H54 (cell line): ENCODE measurements at regions not wholly inside any gene's neighbourhood (a gene's known extent, or its start where the extent isn't known, plus 50 kb on each side); places are given as distances from the start of the nearest gene placed in this dataset.
"Not testable (repeated sequence)": the region's sequence is repeated elsewhere in the genome, so short reads cannot be mapped to it uniquely, and the experiment has no call there.

Experiments
- DNase-seq: peaks from one replicate; pipeline ENCODE4 v3.0.0; 2011; ENCODE audit warnings: low spot score, mixed read lengths; ENCODE audit not compliant: insufficient read length
- FAIRE-seq: peaks from 3 replicates; lab custom pipeline; 2011; peaks lifted over from hg19 to GRCh38; lab: Jason Lieb, UNC
- POLR2A ChIP-seq: IDR thresholded peaks from 2 replicates; pipeline ENCODE4 v1.6.1; 2011; ENCODE audit warnings: low read depth, mild to moderate bottlenecking, low read length

- DNase-seq (no peak), FAIRE-seq (no peak)
- TF ChIP-seq POLR2A, result no peak
Observed at GRCh38 chr11:37905707-37906417, 1307.8 kb upstream of the RAG2 start.

DNA sequence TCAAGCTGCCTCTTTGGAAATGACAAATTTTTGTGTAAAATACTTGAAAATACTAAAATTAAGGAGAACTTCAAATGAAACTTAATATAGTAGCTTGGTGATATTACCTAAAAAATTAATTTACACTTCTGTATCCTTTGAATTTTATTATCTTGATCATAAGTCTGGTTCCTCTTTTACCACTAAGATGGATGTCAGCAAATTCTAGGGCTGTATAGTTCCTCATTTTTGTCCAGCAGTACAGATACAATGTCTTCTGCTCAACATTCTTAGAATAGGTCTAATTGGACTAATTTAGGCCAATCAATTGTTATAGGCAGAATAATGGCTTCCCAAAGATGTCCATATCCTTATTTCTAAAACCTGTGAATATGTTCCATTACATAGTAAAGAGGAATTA, 1298.0 kb upstream of the RAG2 start:
- FAIRE-seq (no peak), DNase-seq (no peak)
- TF ChIP-seq POLR2A, result no peak

DNA sequence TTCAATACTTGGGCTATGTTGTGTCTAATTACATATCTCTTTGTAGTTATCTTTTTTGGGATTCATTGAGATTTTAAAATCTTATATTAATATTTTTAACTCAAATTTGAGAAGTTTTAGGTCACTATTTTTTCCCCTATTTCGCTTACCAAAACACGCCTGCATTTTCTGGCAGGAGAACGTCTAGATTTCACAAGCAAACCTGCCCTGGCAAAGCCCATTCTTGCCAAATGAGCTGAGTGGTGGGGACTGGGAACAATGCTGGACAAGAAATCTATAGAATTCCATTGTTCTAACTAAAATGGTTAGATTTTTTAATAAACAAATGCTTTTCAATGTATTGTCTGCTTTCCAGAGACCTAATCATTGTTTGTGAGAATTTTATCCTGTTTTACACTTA, 1283.7 kb upstream of the RAG2 start:
- DNase-seq, result no peak
- no peak for FAIRE-seq
- TF ChIP-seq POLR2A, result no peak

DNA sequence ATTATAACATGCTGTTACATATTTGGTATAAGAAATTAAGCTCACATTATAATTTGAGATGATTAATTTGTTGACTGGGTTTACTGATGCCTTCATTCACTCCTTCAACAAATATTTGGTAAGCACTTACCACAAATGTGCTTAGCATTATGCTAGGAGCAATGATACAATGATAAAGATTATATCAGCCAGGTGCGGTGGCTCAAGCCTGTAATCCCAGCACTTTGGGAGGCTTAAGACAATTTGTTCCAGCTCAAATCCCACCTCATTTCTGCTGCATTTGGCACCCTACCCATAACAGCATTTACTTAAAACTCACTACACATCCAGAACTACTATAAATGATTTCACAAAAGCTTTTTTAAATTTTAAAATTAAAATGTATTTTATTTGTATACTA, 1263.6 kb upstream of the RAG2 start:
- no peak for TF ChIP-seq POLR2A
- FAIRE-seq, result no peak
- no peak for DNase-seq

DNA sequence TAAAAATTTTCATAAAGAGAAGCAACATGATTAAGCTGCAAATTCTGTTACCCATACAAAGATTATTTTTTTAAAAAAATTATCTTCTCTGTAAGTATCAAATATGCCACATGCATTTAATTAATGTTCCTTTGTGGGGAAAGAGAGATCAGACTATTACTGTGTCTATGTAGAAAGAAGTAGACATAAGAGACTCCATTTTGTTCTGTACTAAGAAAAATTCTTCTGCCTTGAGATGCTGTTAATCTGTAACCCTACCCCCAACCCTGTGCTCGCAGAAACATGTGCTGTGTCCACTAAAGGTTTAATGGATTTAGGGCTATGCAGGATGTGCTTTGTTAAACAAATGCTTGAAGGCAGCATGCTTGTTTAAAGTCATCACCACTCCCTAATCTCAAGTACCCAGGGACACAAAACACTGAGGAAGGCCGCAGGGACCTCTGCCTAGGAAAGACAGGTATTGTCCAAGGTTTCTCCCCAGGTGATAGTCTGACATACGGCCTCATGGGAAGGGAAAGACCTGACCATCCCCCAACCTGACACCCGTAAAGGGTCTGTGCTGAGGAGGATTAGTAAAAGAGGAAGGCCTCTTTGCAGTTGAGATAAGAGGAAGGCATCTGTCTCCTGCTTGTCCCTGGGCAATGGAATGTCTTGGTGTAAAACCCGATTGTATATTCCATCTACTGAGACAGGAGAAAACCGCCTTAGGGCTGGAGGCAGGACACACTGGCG, 1260.9 kb upstream of the RAG2 start:
- not testable (repeated sequence) for FAIRE-seq, DNase-seq

GRCh38 chr11:37858398-37858797, 1260.4 kb upstream of the RAG2 start:
- TF ChIP-seq POLR2A, result no peak
- DNase-seq, result peak; percentile 1
- peak; percentile 15 for FAIRE-seq

DNA sequence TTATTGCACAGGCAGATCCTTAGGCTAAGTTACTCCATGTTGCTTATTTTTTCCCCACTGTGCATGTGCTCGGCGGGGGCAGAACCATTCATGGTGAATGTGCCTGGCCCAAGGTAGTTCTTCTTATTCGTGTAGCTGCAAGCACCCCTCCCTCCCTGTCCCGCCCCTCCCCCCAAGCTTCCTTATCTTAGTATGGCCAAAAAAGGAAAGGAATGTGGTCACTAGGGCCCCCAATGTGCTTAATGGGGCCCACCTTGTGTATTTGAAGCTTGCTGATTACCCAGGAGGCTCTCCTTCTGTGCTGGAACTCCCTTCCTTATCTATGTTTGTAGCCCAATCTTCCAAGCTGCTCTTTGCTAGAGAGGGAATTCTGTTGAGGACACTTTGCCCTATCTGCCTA, 1259.7 kb upstream of the RAG2 start:
- TF ChIP-seq POLR2A, result no peak
- DNase-seq (no peak), FAIRE-seq (no peak)

DNA sequence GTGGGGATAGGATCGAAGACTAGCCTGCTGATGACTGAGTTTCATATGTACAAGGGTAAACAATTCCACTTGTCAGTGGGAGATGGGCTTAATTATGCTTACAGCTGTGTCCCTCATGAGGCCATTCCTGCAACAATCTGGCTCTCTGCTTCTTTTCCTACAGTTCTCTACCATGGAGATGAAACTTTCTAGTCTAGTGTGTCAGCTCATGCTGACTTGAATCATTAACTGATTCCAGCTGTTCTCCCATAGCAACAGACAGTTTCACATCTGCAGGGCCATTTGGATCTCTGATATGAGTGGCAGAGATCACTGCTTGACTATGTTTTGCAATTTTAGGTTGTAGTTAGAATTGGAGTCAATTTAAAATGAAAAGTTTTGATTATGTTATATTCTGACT, 1251.7 kb upstream of the RAG2 start:
- no peak for FAIRE-seq
- DNase-seq, result no peak

DNA sequence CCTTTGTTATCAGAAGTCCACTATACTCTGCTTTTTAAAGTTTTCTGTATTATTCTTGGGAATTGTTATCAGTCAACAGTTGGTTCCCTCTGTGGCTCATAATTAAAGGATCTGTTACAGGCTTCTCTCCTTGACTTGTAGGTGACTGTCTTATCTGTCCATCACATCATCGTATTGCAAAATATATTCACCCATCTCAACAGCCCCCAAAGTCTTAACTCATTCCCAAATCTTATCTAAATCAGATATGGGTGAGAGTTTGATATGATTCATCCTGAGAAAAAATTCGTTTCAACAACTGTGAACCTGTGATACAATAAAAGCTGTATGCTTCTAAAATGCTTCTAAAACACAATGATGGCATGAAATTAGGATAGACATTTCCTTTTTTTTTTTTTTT, 1245.6 kb upstream of the RAG2 start:
- no peak for TF ChIP-seq POLR2A
- FAIRE-seq, result no peak

More for the DNA sequence above, 1251.7 kb upstream of the RAG2 start:
- no peak for TF ChIP-seq POLR2A

DNA sequence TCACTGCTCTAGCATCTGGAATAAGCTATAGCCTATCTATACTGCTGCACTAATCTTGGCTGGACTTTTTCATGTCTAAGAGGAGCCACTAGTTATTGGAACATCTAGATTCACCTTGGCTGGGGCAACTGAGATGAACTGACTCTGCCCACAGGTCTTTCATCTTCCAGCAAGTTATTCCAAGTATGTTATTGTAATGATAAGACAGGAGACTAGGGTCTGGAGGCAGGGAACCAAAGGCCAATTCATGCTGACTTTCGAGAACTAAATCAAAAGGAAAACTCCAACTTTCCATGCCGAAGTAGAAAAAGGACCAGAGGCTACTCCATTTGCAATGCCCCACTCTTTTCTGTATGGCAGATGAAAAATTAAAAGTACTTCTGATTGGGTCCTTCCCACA, 1243.0 kb upstream of the RAG2 start:
- FAIRE-seq, result no peak
- TF ChIP-seq POLR2A, result no peak
- no peak for DNase-seq

More for the DNA sequence above, 1245.6 kb upstream of the RAG2 start:
- DNase-seq, result no peak

GRCh38 chr11:37840345-37840744, 1242.3 kb upstream of the RAG2 start:
- FAIRE-seq, DNase-seq: not testable (repeated sequence)

- TF ChIP-seq POLR2A, result no peak
- DNase-seq (no peak), FAIRE-seq (no peak)
Observed at GRCh38 chr11:37830529-37830928, 1232.5 kb upstream of the RAG2 start.

DNA sequence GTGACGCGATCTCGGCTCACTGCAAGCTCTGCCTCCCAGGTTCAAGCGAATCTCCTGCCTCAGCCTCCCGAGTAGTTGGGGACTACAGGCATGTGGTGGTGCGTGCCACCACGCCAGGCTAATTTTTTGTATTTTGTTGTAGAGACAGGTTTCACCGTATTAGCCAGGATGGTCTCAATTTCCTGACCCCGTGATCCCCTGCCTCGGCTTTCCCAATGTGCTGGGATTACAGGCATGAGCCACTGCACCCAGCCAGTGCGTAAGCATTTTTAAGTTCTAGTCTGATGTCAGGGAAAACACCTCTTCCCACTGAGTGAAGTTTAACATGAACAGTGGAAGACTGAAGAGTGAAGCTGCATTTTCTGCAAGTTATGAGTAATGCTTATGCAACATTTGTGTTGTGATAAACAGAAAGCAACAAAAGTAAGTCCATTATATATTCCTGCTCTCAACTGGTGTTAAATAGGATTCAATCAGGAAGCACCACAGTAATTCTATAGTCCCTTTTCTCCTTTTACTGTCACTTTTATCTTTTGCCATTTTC, 1219.8 kb upstream of the RAG2 start:
- no peak for DNase-seq
- FAIRE-seq, result no peak
- TF ChIP-seq POLR2A, result no peak

DNA sequence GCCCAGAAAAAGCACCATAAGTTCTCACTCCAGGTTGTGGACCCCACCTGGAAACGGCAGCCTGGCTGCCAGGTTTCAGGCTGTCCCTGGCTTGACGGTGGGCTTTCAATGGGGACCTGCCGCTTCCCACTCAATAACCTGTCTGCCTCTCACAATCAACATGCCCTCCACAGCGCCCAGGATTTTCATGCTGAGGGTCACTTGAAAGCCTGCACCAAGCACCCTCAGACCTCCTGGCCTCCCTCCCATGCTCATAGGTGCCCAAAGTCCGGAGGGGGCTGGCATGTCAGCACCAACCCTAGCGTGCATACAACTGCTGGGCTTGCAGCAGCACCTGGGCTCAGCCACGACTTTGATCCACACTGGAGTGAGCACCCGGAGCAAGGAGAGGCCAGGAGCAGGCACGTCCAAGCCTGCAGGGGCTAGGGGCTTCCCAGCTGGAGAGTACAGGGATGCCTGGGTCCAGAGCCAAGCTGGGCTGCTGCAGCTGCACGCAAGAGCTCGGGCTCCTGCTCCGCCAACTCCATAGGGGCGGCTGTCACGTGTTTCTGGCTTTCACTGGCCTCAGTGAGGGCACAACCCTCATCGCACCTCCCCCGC, 1214.3 kb upstream of the RAG2 start:
- no peak for DNase-seq
- no peak for TF ChIP-seq POLR2A
- FAIRE-seq, result no peak

- TF ChIP-seq POLR2A, result no peak
- no peak for FAIRE-seq
- DNase-seq, result no peak
Observed at GRCh38 chr11:37811349-37811748, 1213.3 kb upstream of the RAG2 start.
